ENCODE measurements at regions not wholly inside any gene's neighbourhood (a gene's known extent, or its start where the extent isn't known, plus 50 kb on each side); places are given as distances from the start of the nearest gene placed in this dataset.

DNA sequence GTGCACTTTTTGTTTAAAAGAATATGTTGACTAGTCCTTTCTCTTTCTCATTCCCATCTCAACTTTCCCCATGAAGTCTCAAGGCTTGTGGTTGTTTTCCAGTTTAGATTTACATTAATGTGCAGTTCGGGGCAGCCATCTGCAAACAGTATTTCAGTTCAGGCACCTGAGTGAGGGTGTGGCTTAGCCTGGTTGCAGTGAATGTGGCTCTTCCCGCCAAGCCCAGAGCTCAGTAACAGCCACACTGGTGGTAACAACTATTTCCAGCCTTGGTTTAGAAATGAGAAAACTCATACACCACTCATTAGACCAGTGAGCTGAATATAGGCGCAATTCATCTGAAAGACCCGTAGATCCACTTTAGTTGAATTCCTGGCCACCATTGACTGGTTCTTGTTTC is 394.3 kb downstream of the CMPK2 start:
- Histone ChIP-seq H3K4me3 (ENCODE audit: insufficient read length, low read depth) (no peak overlapping the region), H3K9ac (ENCODE audit: insufficient read length, low read depth) (no peak overlapping the region), H3K4me1 (ENCODE audit: insufficient read depth, insufficient read length) (no peaks in the 10 kb centered on the region), H3K36me3 (ENCODE audit: insufficient read depth, insufficient read length, low read length) (no peaks in the 10 kb centered on the region), H3K9me3 (ENCODE audit: insufficient read depth, low read length) (no peaks in the 10 kb centered on the region), H3K27me3 (ENCODE audit: insufficient read depth, insufficient read length) (no peaks in the 10 kb centered on the region)
- TF ChIP-seq SUZ12 (IDR thresholded peaks at IDR 0.05; ENCODE audit: extremely low read depth, insufficient read depth, insufficient read length) (no peak), ZNF274 (IDR thresholded peaks at IDR 0.05; ENCODE audit: low read depth, low read length) (no peak), YY1 (IDR thresholded peaks at IDR 0.05; ENCODE audit: insufficient read depth, insufficient read length) (no peak)
- DNase-seq (ENCODE audit: low read depth, low spot score) = no peak

DNA sequence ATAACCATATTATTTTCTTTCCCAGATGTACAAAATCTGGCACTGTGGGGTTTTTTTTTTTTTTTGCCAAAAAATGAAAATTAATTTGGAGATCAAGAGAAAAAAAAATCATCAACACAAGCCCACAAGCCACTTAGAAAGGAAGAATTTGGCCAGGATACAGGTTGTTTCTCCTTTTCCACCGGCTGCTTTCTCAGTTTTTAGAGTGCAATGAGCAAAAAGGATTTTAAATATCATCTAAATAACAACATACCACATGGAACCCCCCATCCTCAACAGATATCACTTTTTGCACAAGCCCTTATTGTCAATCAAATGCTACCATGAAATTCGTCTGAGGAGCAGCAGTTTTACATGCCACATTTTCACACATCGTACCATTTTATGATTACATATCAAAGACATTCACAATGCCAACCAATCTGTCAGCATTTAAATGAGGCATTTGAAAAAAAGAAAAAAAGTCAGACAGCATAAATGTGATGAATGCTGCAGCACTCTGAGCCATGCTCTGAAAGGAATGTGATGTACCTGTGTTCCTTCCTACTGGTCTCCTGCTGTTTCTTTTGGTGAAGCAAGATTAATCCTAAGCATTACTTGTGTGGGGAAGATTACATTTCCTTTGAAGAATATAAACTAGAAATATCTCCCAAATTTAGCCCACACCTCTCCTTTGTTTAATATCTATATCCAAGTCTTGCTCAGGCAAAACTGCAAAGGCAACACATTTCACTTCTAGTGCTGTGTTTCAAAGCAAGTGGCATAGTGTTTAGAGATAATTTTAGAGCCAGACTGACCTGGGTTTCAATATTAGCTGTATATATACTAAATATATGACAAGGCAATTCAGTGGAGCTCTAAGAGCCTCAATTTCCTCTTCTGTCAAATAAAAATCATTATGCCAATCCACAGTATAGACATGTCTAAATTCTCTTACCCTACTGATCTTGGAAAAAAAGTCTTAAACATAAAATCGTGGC is 391.3 kb downstream of the CMPK2 start:
- DNase-seq (ENCODE audit: low read depth, low spot score) = no peak

GRCh38 chr2:6475155-6475940 is 390.4 kb downstream of the CMPK2 start:
- no peak for DNase-seq (ENCODE audit: low read depth, low spot score)
- H3K4me3 ChIP-seq (ENCODE audit: insufficient read length, low read depth) = no peak overlapping the region
- TF ChIP-seq SUZ12 (IDR thresholded peaks at IDR 0.05; ENCODE audit: extremely low read depth, insufficient read depth, insufficient read length) (no peak), ZNF274 (IDR thresholded peaks at IDR 0.05; ENCODE audit: low read depth, low read length) (no peak), YY1 (IDR thresholded peaks at IDR 0.05; ENCODE audit: insufficient read depth, insufficient read length) (no peak)

More for the DNA sequence above, 391.3 kb downstream of the CMPK2 start:
- no peaks in the 10 kb centered on the region for H3K4me1 ChIP-seq (ENCODE audit: insufficient read depth, insufficient read length)
- H3K36me3 ChIP-seq (ENCODE audit: insufficient read depth, insufficient read length, low read length) = no peaks in the 10 kb centered on the region
- peaks cover 2% of the 10 kb centered on the region; the same call in 1 of the 2 replicates for H3K9me3 ChIP-seq (ENCODE audit: insufficient read depth, low read length)
- H3K9ac ChIP-seq (ENCODE audit: insufficient read length, low read depth) = no peak overlapping the region
- TF ChIP-seq YY1 (IDR thresholded peaks at IDR 0.05; ENCODE audit: insufficient read depth, insufficient read length) (no peak), SUZ12 (IDR thresholded peaks at IDR 0.05; ENCODE audit: extremely low read depth, insufficient read depth, insufficient read length) (no peak), ZNF274 (IDR thresholded peaks at IDR 0.05; ENCODE audit: low read depth, low read length) (no peak)
- H3K4me3 ChIP-seq (ENCODE audit: insufficient read length, low read depth) = no peak overlapping the region
- no peaks in the 10 kb centered on the region for H3K27me3 ChIP-seq (ENCODE audit: insufficient read depth, insufficient read length)

DNA sequence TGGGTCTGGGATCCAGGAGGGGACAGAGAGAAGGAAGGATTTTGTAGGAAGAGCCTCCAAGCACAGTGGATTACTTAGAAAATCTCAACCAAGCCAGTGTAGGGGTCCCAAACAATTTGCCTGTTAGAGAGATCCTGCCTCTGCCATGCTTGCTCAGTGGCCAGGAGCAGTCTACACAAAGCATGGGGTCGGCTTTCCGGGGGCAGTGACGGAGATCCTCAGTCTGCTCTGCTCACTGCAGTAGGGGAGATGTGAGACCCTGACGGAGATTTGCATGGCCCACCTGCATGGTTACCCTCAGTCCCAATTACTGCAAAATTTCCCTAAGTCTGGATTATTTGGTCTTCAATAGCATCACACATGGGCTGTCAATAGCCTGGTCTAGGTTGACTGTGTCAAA is 385.2 kb downstream of the CMPK2 start:
- Histone ChIP-seq H3K4me1 (ENCODE audit: insufficient read depth, insufficient read length) (no peaks in the 10 kb centered on the region), H3K36me3 (ENCODE audit: insufficient read depth, insufficient read length, low read length) (no peaks in the 10 kb centered on the region), H3K9me3 (ENCODE audit: insufficient read depth, low read length) (peaks cover 19% of the 10 kb centered on the region; the same call in 1 of the 2 replicates), H3K27me3 (ENCODE audit: insufficient read depth, insufficient read length) (no peaks in the 10 kb centered on the region), H3K9ac (ENCODE audit: insufficient read length, low read depth) (no peak overlapping the region), H3K4me3 (ENCODE audit: insufficient read length, low read depth) (no peak overlapping the region)
- TF ChIP-seq ZNF274 (IDR thresholded peaks at IDR 0.05; ENCODE audit: low read depth, low read length) = peak; percentile 53
- TF ChIP-seq YY1 (IDR thresholded peaks at IDR 0.05; ENCODE audit: insufficient read depth, insufficient read length) = no peak
- DNase-seq (ENCODE audit: low read depth, low spot score) = no peak

More at GRCh38 chr2:6475155-6475940, 390.4 kb downstream of the CMPK2 start:
- H3K9ac ChIP-seq (ENCODE audit: insufficient read length, low read depth) = no peak overlapping the region
- peaks cover 11% of the 10 kb centered on the region; the same call in 1 of the 2 replicates for H3K9me3 ChIP-seq (ENCODE audit: insufficient read depth, low read length)
- H3K4me1 ChIP-seq (ENCODE audit: insufficient read depth, insufficient read length) = no peaks in the 10 kb centered on the region
- H3K36me3 ChIP-seq (ENCODE audit: insufficient read depth, insufficient read length, low read length) = no peaks in the 10 kb centered on the region
- no peaks in the 10 kb centered on the region for H3K27me3 ChIP-seq (ENCODE audit: insufficient read depth, insufficient read length)

GRCh38 chr2:6482256-6482655 is 383.5 kb downstream of the CMPK2 start:
- H3K9ac ChIP-seq (ENCODE audit: insufficient read length, low read depth) = no peak overlapping the region
- no peak for DNase-seq (ENCODE audit: low read depth, low spot score)
- H3K4me1 ChIP-seq (ENCODE audit: insufficient read depth, insufficient read length) = no peaks in the 10 kb centered on the region
- no peaks in the 10 kb centered on the region for H3K27me3 ChIP-seq (ENCODE audit: insufficient read depth, insufficient read length)
- H3K4me3 ChIP-seq (ENCODE audit: insufficient read length, low read depth) = no peak overlapping the region
- H3K36me3 ChIP-seq (ENCODE audit: insufficient read depth, insufficient read length, low read length) = no peaks in the 10 kb centered on the region
- no peak for TF ChIP-seq SUZ12 (IDR thresholded peaks at IDR 0.05; ENCODE audit: extremely low read depth, insufficient read depth, insufficient read length)
- no peak for TF ChIP-seq YY1 (IDR thresholded peaks at IDR 0.05; ENCODE audit: insufficient read depth, insufficient read length)
- no peak for TF ChIP-seq ZNF274 (IDR thresholded peaks at IDR 0.05; ENCODE audit: low read depth, low read length)
- peaks cover 19% of the 10 kb centered on the region; the same call in 1 of the 2 replicates for H3K9me3 ChIP-seq (ENCODE audit: insufficient read depth, low read length)

GRCh38 chr2:6487765-6488164 is 377.9 kb downstream of the CMPK2 start:
- Histone ChIP-seq H3K27me3 (ENCODE audit: insufficient read depth, insufficient read length) (no peaks in the 10 kb centered on the region), H3K4me1 (ENCODE audit: insufficient read depth, insufficient read length) (peaks cover 2% of the 10 kb centered on the region), H3K9me3 (ENCODE audit: insufficient read depth, low read length) (no peaks in the 10 kb centered on the region), H3K9ac (ENCODE audit: insufficient read length, low read depth) (no peak overlapping the region), H3K4me3 (ENCODE audit: insufficient read length, low read depth) (no peak overlapping the region), H3K36me3 (ENCODE audit: insufficient read depth, insufficient read length, low read length) (no peaks in the 10 kb centered on the region)
- no peak for TF ChIP-seq YY1 (IDR thresholded peaks at IDR 0.05; ENCODE audit: insufficient read depth, insufficient read length)
- DNase-seq (ENCODE audit: low read depth, low spot score) = no peak

DNA sequence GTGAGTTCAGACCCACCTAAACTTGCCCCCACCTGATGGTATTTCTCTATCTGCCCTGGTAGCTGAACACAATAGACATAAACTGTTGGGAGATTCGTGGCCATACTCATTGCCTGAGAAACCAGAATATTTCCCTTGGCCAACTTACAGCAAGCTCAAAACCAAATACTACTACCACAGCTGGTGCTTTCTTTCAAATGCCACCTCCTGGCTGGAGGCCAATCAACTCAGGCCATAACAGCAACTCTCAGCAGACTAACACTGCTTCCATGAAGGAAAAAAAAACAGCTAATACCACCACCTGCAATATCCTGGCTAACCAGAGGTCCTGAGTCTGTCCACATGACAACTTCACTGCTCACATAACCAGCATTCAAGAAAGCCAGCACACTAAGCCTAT is 373.1 kb downstream of the CMPK2 start:
- Histone ChIP-seq H3K4me1 (ENCODE audit: insufficient read depth, insufficient read length) (peaks cover 2% of the 10 kb centered on the region), H3K4me3 (ENCODE audit: insufficient read length, low read depth) (no peak overlapping the region), H3K9me3 (ENCODE audit: insufficient read depth, low read length) (no peaks in the 10 kb centered on the region), H3K27me3 (ENCODE audit: insufficient read depth, insufficient read length) (no peaks in the 10 kb centered on the region), H3K36me3 (ENCODE audit: insufficient read depth, insufficient read length, low read length) (no peaks in the 10 kb centered on the region), H3K9ac (ENCODE audit: insufficient read length, low read depth) (no peak overlapping the region)
- TF ChIP-seq SUZ12 (IDR thresholded peaks at IDR 0.05; ENCODE audit: extremely low read depth, insufficient read depth, insufficient read length) (no peak), ZNF274 (IDR thresholded peaks at IDR 0.05; ENCODE audit: low read depth, low read length) (no peak)
- DNase-seq (ENCODE audit: low read depth, low spot score) = no peak

Measured in NT2/D1 (cell line).